Lower leg skin (tissue), 3 donors: ENCODE measurements at regions not wholly inside any gene's neighbourhood (a gene's known extent, or its start where the extent isn't known, plus 50 kb on each side); places are given as distances from the start of the nearest gene placed in this dataset.

ENCODE experiments used
- CTCF ChIP-seq, 3 donors: fragments of 450-650 bp; IDR thresholded peaks; one replicate each; pipeline ENCODE4 v1.5.1; 2016; ENCODE audit warnings: antibody characterized with exemption in 3 of 3, mild to moderate bottlenecking in 3 of 3, moderate library complexity in 2 of 3
- POLR2A ChIP-seq, 2 donors: fragments of 450-650 bp; IDR thresholded peaks; one replicate each; pipeline ENCODE4 v1.6.1; 2016 to 2017; ENCODE audit warnings: antibody characterized with exemption in 2 of 2, mild to moderate bottlenecking in 1 of 2, moderate library complexity in 1 of 2

- TF ChIP-seq POLR2A (IDR thresholded peaks at IDR 0.05): no peak
- no peak for TF ChIP-seq CTCF (IDR thresholded peaks at IDR 0.05)
These were observed 88.9 kb upstream of the SOX5 start for GRCh38 chr12:24038211-24038997.
